WTC11 (cell line): ENCODE measurements at regions not wholly inside any gene's neighbourhood (a gene's known extent, or its start where the extent isn't known, plus 50 kb on each side); places are given as distances from the start of the nearest gene placed in this dataset.

ENCODE experiments used
- ATAC-seq: fragments of 200-7000 bp; cut with Tn5 transposase; 2 replicates; pipeline ENCODE4 v1.10.0; 2021; ENCODE audit warnings: mild to moderate bottlenecking, moderate library complexity
- CTCF ChIA-PET: fragments of 300-600 bp; sonication (Branson Sonifier 250); formaldehyde crosslinking; loops from one replicate; lab custom pipeline; 2021; ENCODE audit warnings: antibody characterized with exemption; lab: Charles Lee
- POLR2A ChIA-PET: fragments of 350-600 bp; sonication (Branson Sonifier 250); formaldehyde crosslinking; loops from one replicate; lab custom pipeline; 2021; ENCODE audit warnings: antibody characterized with exemption; lab: Charles Lee
- DNase-seq: peaks from one replicate; pipeline ENCODE4 v3.0.0; 2021; ENCODE audit warnings: low spot score
- H3K27ac Mint-ChIP-seq: 2 replicates; pipeline ENCODE4 v1.8.0; 2021; ENCODE audit warnings: mixed read lengths
- H3K27me3 Mint-ChIP-seq: 2 replicates; pipeline ENCODE4 v1.8.0; 2021; ENCODE audit warnings: low read depth, mild to moderate bottlenecking, moderate library complexity, mixed read lengths
- H3K36me3 Mint-ChIP-seq: 2 replicates; pipeline ENCODE4 v1.8.0; 2021; ENCODE audit warnings: mixed read lengths
- H3K4me1 Mint-ChIP-seq: 2 replicates; pipeline ENCODE4 v1.8.0; 2022; ENCODE audit warnings: mixed read lengths
- H3K4me3 Mint-ChIP-seq: 2 replicates; pipeline ENCODE4 v1.8.0; 2021; ENCODE audit warnings: mild to moderate bottlenecking, moderate library complexity, mixed read lengths
- H3K9me3 Mint-ChIP-seq: 2 replicates; pipeline ENCODE4 v1.8.0; 2021; ENCODE audit warnings: mixed read lengths
- EMX1 ChIP-seq: fragments of 250-450 bp; sonication (Bioruptor Pico); IDR thresholded peaks from 2 replicates; pipeline ENCODE4 v1.8.0; 2021; ENCODE audit warnings: mild to moderate bottlenecking
- ETV6 ChIP-seq: sonication (generic); formaldehyde crosslinking; IDR thresholded peaks from 2 replicates; pipeline ENCODE4 v1.8.1; 2022; ENCODE audit warnings: mild to moderate bottlenecking, missing genetic modification reagents
- GTF2I ChIP-seq: fragments of 250-450 bp; sonication (Bioruptor Pico); conservative IDR thresholded peaks from 2 replicates; pipeline ENCODE4 v1.4.0; 2021; ENCODE audit warnings: mild to moderate bottlenecking
- IRF2 ChIP-seq: sonication (generic); formaldehyde crosslinking; IDR thresholded peaks from 2 replicates; pipeline ENCODE4 v1.8.0; 2022; ENCODE audit warnings: low read depth, missing genetic modification reagents, borderline replicate concordance
- KAT7 ChIP-seq: sonication (generic); formaldehyde crosslinking; IDR thresholded peaks from 2 replicates; pipeline ENCODE4 v1.8.1; 2023; ENCODE audit warnings: missing genetic modification reagents, mild to moderate bottlenecking, borderline replicate concordance
- MYBL2 ChIP-seq: sonication (generic); formaldehyde crosslinking; IDR thresholded peaks from 2 replicates; pipeline ENCODE4 v1.8.1; 2023; ENCODE audit warnings: mild to moderate bottlenecking, moderate library complexity, missing genetic modification reagents
- NFATC4 ChIP-seq: fragments of 250-450 bp; sonication (Bioruptor Pico); IDR thresholded peaks from 2 replicates; pipeline ENCODE4 v1.9.0; 2021; ENCODE audit warnings: mild to moderate bottlenecking
- NFE2L1 ChIP-seq: sonication (generic); formaldehyde crosslinking; IDR thresholded peaks from 2 replicates; pipeline ENCODE4 v1.8.1; 2023; ENCODE audit warnings: missing genetic modification reagents
- NFYB ChIP-seq: sonication (generic); formaldehyde crosslinking; conservative IDR thresholded peaks from 2 replicates; pipeline ENCODE4 v1.8.0; 2022; ENCODE audit warnings: low read depth, missing genetic modification reagents
- OVOL2 ChIP-seq: fragments of 250-450 bp; sonication (Bioruptor Pico); IDR thresholded peaks from 2 replicates; pipeline ENCODE4 v1.9.0; 2021; ENCODE audit warnings: mild to moderate bottlenecking, borderline replicate concordance
- ZNF317 ChIP-seq: sonication (generic); formaldehyde crosslinking; IDR thresholded peaks from 2 replicates; pipeline ENCODE4 v1.8.1; 2023; ENCODE audit warnings: low read depth, mild to moderate bottlenecking, moderate library complexity, missing genetic modification reagents, borderline replicate concordance
- ZNF671 ChIP-seq: fragments of 250-450 bp; sonication (Bioruptor Pico); IDR thresholded peaks from 2 replicates; pipeline ENCODE4 v1.8.0; 2021; ENCODE audit warnings: mild to moderate bottlenecking
- TF ChIP-seq, protein P1 (sequence below): sonication (generic); formaldehyde crosslinking; IDR thresholded peaks from 2 replicates; pipeline ENCODE4 v1.8.1; 2023; ENCODE audit warnings: mild to moderate bottlenecking, missing genetic modification reagents
- TF ChIP-seq, protein P2 (sequence below): fragments of 250-450 bp; sonication (Bioruptor Pico); IDR thresholded peaks from 2 replicates; pipeline ENCODE4 v2.1.2; 2022; ENCODE audit warnings: mild to moderate bottlenecking, moderate library complexity
- TF ChIP-seq, protein P3 (sequence below): sonication (generic); formaldehyde crosslinking; IDR thresholded peaks from 2 replicates; pipeline ENCODE4 v1.8.1; 2022; ENCODE audit warnings: mild to moderate bottlenecking, missing genetic modification reagents, moderate library complexity, borderline replicate concordance
- TF ChIP-seq, protein P4 (sequence below): fragments of 250-450 bp; sonication (Bioruptor Pico); conservative IDR thresholded peaks from 2 replicates; pipeline ENCODE4 v1.9.0; 2021; ENCODE audit warnings: mild to moderate bottlenecking
- TF ChIP-seq, protein P5 (sequence below): sonication (generic); formaldehyde crosslinking; IDR thresholded peaks from 2 replicates; pipeline ENCODE4 v1.8.0; 2022; ENCODE audit warnings: missing genetic modification reagents
- TF ChIP-seq, protein P6 (sequence below): sonication (generic); formaldehyde crosslinking; conservative IDR thresholded peaks from 2 replicates; pipeline ENCODE4 v1.8.1; 2022; ENCODE audit warnings: mild to moderate bottlenecking, missing genetic modification reagents

DNA sequence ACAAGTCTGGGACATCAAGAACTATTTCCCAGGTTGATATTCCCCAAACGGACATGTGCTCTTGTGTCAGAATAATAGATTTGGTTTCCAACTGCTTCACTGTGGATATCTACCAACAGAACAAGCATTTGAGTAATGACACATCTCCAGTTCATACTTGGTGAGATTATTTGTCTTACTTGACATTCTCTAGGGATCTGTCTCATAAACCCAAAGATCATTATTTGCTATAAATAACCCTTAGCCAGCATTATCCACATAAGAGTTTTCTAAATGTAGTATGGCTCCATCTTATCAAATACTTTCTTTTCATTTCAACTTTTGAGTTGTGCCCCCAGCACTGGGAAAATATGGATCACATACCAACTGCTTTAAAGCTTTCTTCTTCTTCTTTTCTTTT is 1063.9 kb upstream of the CDH18 start:
- DNase-seq: no peak
- H3K9me3 Mint-ChIP-seq: no peaks in the 10 kb centered on the region
- ATAC-seq: no peak
- H3K27ac Mint-ChIP-seq: no peak overlapping the region
- no peak overlapping the region for H3K4me3 Mint-ChIP-seq
- POLR2A ChIA-PET: no interaction called here
- TF ChIP-seq NFATC4: no peak
- TF ChIP-seq, protein P1, sequence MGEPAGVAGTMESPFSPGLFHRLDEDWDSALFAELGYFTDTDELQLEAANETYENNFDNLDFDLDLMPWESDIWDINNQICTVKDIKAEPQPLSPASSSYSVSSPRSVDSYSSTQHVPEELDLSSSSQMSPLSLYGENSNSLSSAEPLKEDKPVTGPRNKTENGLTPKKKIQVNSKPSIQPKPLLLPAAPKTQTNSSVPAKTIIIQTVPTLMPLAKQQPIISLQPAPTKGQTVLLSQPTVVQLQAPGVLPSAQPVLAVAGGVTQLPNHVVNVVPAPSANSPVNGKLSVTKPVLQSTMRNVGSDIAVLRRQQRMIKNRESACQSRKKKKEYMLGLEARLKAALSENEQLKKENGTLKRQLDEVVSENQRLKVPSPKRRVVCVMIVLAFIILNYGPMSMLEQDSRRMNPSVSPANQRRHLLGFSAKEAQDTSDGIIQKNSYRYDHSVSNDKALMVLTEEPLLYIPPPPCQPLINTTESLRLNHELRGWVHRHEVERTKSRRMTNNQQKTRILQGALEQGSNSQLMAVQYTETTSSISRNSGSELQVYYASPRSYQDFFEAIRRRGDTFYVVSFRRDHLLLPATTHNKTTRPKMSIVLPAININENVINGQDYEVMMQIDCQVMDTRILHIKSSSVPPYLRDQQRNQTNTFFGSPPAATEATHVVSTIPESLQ (CRISPR knock-in tag): no peak
- TF ChIP-seq NFYB: no peak
- TF ChIP-seq, protein P2, sequence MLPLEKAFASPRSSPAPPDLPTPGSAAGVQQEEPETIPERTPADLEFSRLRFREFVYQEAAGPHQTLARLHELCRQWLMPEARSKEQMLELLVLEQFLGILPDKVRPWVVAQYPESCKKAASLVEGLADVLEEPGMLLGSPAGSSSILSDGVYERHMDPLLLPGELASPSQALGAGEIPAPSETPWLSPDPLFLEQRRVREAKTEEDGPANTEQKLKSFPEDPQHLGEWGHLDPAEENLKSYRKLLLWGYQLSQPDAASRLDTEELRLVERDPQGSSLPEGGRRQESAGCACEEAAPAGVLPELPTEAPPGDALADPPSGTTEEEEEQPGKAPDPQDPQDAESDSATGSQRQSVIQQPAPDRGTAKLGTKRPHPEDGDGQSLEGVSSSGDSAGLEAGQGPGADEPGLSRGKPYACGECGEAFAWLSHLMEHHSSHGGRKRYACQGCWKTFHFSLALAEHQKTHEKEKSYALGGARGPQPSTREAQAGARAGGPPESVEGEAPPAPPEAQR: no peak
- TF ChIP-seq NFE2L1 (CRISPR knock-in tag): no peak
- no peak for TF ChIP-seq KAT7 (CRISPR knock-in tag)
- TF ChIP-seq, protein P3, sequence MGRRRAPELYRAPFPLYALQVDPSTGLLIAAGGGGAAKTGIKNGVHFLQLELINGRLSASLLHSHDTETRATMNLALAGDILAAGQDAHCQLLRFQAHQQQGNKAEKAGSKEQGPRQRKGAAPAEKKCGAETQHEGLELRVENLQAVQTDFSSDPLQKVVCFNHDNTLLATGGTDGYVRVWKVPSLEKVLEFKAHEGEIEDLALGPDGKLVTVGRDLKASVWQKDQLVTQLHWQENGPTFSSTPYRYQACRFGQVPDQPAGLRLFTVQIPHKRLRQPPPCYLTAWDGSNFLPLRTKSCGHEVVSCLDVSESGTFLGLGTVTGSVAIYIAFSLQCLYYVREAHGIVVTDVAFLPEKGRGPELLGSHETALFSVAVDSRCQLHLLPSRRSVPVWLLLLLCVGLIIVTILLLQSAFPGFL (CRISPR knock-in tag): no peak
- TF ChIP-seq, protein P4, sequence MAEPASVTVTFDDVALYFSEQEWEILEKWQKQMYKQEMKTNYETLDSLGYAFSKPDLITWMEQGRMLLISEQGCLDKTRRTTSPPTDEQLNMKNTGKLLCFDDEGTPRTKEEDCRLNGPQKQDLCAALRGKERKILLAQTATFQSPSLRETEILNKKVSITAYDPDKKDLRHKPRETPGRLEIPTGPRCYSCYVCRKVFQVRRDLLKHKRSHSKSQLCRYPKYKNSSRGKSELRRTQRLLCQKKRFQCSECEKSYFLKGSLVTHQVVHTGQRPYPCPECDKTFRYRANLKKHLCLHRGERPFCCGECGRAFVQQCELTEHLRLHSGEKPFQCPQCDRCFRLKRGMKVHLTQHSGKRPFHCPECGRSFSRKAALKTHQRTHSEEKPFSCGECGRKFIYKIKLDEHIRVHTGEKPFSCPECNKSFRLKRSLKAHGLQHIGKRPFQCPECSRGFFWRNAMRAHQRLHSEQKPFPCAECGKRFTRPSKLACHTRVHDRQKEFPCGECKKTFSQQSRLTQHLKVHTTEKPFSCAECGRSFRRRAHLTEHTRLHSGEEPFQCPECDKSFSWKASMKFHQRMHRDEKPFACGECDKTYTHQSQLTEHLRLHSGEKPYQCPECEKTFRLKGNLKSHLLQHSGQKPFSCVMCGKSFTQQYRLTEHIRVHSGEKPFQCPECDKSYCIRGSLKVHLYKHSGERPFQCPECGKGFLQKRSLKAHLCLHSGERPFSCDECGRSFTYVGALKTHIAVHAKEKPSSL (CRISPR knock-in tag): no peak
- TF ChIP-seq ETV6 (CRISPR knock-in tag): no peak
- TF ChIP-seq ZNF671: no peak
- TF ChIP-seq EMX1: no peak
- TF ChIP-seq, protein P5, sequence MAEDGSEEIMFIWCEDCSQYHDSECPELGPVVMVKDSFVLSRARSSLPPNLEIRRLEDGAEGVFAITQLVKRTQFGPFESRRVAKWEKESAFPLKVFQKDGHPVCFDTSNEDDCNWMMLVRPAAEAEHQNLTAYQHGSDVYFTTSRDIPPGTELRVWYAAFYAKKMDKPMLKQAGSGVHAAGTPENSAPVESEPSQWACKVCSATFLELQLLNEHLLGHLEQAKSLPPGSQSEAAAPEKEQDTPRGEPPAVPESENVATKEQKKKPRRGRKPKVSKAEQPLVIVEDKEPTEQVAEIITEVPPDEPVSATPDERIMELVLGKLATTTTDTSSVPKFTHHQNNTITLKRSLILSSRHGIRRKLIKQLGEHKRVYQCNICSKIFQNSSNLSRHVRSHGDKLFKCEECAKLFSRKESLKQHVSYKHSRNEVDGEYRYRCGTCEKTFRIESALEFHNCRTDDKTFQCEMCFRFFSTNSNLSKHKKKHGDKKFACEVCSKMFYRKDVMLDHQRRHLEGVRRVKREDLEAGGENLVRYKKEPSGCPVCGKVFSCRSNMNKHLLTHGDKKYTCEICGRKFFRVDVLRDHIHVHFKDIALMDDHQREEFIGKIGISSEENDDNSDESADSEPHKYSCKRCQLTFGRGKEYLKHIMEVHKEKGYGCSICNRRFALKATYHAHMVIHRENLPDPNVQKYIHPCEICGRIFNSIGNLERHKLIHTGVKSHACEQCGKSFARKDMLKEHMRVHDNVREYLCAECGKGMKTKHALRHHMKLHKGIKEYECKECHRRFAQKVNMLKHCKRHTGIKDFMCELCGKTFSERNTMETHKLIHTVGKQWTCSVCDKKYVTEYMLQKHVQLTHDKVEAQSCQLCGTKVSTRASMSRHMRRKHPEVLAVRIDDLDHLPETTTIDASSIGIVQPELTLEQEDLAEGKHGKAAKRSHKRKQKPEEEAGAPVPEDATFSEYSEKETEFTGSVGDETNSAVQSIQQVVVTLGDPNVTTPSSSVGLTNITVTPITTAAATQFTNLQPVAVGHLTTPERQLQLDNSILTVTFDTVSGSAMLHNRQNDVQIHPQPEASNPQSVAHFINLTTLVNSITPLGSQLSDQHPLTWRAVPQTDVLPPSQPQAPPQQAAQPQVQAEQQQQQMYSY: no peak
- no peak for TF ChIP-seq MYBL2
- no peak for TF ChIP-seq ZNF317 (CRISPR knock-in tag)
- no peak for TF ChIP-seq GTF2I (CRISPR knock-in tag)
- H3K36me3 Mint-ChIP-seq: no peaks in the 10 kb centered on the region
- CTCF ChIA-PET: no interaction called here
- H3K4me1 Mint-ChIP-seq: peaks cover 6% of the 10 kb centered on the region; the same call in 1 of the 2 replicates
- no peaks in the 10 kb centered on the region for H3K27me3 Mint-ChIP-seq

DNA sequence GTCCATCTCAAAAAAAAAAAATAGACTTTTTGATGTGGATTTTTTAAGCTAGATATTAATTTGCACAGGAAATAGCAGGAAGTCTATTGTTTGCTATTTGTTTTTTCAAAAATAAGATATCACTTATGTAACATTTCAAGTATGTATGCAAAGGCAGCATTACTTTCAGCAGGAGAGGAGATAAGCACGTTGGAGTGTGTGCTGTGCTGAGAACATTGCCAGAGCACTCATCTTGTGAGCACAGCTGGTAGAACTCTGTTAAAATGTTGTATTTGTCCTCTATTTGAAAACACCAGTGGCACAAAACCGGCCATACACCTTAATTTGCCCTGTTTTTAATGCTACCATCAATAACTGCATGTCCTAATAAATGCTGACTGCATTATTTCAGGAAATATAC is 1061.9 kb upstream of the CDH18 start:
- H3K27ac Mint-ChIP-seq: no peak overlapping the region
- no peak for ATAC-seq

More for the DNA sequence above, 1061.9 kb upstream of the CDH18 start:
- ChIA-PET CTCF (no interaction called here), POLR2A (no interaction called here)
- H3K4me1 Mint-ChIP-seq: peaks cover 6% of the 10 kb centered on the region; the same call in 1 of the 2 replicates
- peaks cover 3% of the 10 kb centered on the region; the same call in 1 of the 2 replicates for H3K36me3 Mint-ChIP-seq
- no peak for DNase-seq
- peaks cover 10% of the 10 kb centered on the region for H3K9me3 Mint-ChIP-seq
- TF ChIP-seq, protein P6, sequence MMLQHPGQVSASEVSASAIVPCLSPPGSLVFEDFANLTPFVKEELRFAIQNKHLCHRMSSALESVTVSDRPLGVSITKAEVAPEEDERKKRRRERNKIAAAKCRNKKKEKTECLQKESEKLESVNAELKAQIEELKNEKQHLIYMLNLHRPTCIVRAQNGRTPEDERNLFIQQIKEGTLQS (CRISPR knock-in tag): no peak
- TF ChIP-seq IRF2 (no peak), ETV6 (CRISPR knock-in tag) (no peak), OVOL2 (CRISPR knock-in tag) (no peak)
- H3K4me3 Mint-ChIP-seq: no peak overlapping the region
- H3K27me3 Mint-ChIP-seq: no peaks in the 10 kb centered on the region
